Neural cell (in vitro differentiated cells): ENCODE measurements at regions not wholly inside any gene's neighbourhood (a gene's known extent, or its start where the extent isn't known, plus 50 kb on each side); places are given as distances from the start of the nearest gene placed in this dataset.

Experiments used
- H2AFZ ChIP-seq: fragments of 200-600, 300-800 bp; sonication (generic), shearing (Covaris generic); 2 replicates; pipeline ENCODE4 v1.6.0; 2014; ENCODE audit warnings: low read depth, mild to moderate bottlenecking, antibody characterized with exemption, low read length, moderate library complexity
- H3F3A ChIP-seq: fragments of 200-600 bp; shearing (Covaris generic); 2 replicates; pipeline ENCODE4 v1.6.1; 2016; ENCODE audit warnings: mild to moderate bottlenecking, moderate library complexity, mixed read lengths, antibody characterized with exemption, low read length; ENCODE audit not compliant: insufficient read depth, poor library complexity, severe bottlenecking
- H3K27ac ChIP-seq: fragments of 200-600, 300-800 bp; sonication (generic), shearing (Covaris generic); 2 replicates; pipeline ENCODE4 v1.5.1; 2014; ENCODE audit warnings: mild to moderate bottlenecking, low read length, moderate library complexity
- H3K27me3 ChIP-seq: fragments of 300-800, 200-600 bp; sonication (generic), shearing (Covaris generic); 2 replicates; pipeline ENCODE4 v1.6.0; 2014; ENCODE audit warnings: mild to moderate bottlenecking, low read depth, low read length, moderate library complexity; ENCODE audit not compliant: insufficient read depth
- H3K36me3 ChIP-seq: fragments of 300-800, 200-600 bp; sonication (generic), shearing (Covaris generic); 2 replicates; pipeline ENCODE4 v1.5.1; 2014; ENCODE audit warnings: mild to moderate bottlenecking, antibody characterized with exemption, low read length, moderate library complexity; ENCODE audit not compliant: insufficient read depth
- H3K4me2 ChIP-seq: fragments of 300-800, 200-600 bp; sonication (generic), shearing (Covaris generic); 2 replicates; pipeline ENCODE4 v1.6.0; 2014; ENCODE audit warnings: mild to moderate bottlenecking, low read length
- H3K4me3 ChIP-seq: fragments of 300-800, 200-600 bp; sonication (generic), shearing (Covaris generic); 2 replicates; pipeline ENCODE4 v1.5.1; 2014; ENCODE audit warnings: mild to moderate bottlenecking, low read length, moderate library complexity
- H3K79me2 ChIP-seq: fragments of 200-600 bp; shearing (Covaris generic); replicated peaks from 2 replicates; pipeline ENCODE4 v1.6.0; 2014; ENCODE audit warnings: mild to moderate bottlenecking, low read length, moderate library complexity; ENCODE audit not compliant: insufficient read depth
- H3K9ac ChIP-seq: fragments of 300-800, 200-600 bp; sonication (generic), shearing (Covaris generic); 2 replicates; pipeline ENCODE4 v1.6.1; 2016; ENCODE audit warnings: mild to moderate bottlenecking, low read length, mixed read lengths
- H3K9me2 ChIP-seq: fragments of 200-600 bp; shearing (Covaris generic); 2 replicates; pipeline ENCODE4 v1.6.1; 2016; ENCODE audit warnings: mild to moderate bottlenecking, low read length, mixed read lengths; ENCODE audit not compliant: insufficient read depth
- H3K9me3 ChIP-seq: fragments of 200-600, 300-800 bp; sonication (generic), shearing (Covaris generic); 2 replicates; pipeline ENCODE4 v1.6.1; 2016; ENCODE audit warnings: mild to moderate bottlenecking, mixed run types, low read length, moderate library complexity, mixed read lengths
- H4K20me1 ChIP-seq: fragments of 200-600 bp; shearing (Covaris generic); 2 replicates; pipeline ENCODE4 v1.6.1; 2016; ENCODE audit warnings: mild to moderate bottlenecking, mixed run types; ENCODE audit not compliant: insufficient read depth
- CTCF ChIP-seq: fragments of 450-650 bp; IDR thresholded peaks from 2 replicates; pipeline ENCODE4 v1.5.1; 2014; ENCODE audit warnings: antibody characterized with exemption, mild to moderate bottlenecking, moderate library complexity; ENCODE audit not compliant: poor library complexity, severe bottlenecking
- EP300 ChIP-seq: fragments of 450-650 bp; conservative IDR thresholded peaks from 2 replicates; pipeline ENCODE4 v1.6.1; 2014; ENCODE audit warnings: antibody characterized with exemption, mild to moderate bottlenecking, moderate library complexity; ENCODE audit not compliant: poor library complexity, severe bottlenecking
- EZH2 ChIP-seq: fragments of 200-600, 300-800 bp; shearing (Covaris generic), sonication (generic); IDR thresholded peaks from 2 replicates; pipeline ENCODE4 v1.6.1; 2014; ENCODE audit warnings: antibody characterized with exemption, low read length, borderline replicate concordance, mild to moderate bottlenecking; ENCODE audit not compliant: insufficient read depth, poor library complexity, severe bottlenecking
- MXI1 ChIP-seq: fragments of 450-650 bp; conservative IDR thresholded peaks from 2 replicates; pipeline ENCODE4 v1.6.1; 2014; ENCODE audit warnings: antibody characterized with exemption, mild to moderate bottlenecking; ENCODE audit not compliant: poor library complexity, severe bottlenecking
- POLR2AphosphoS5 ChIP-seq: IDR thresholded peaks from 2 replicates; pipeline ENCODE4 v1.6.1; 2012
- RAD21 ChIP-seq: fragments of 450-650 bp; conservative IDR thresholded peaks from 2 replicates; pipeline ENCODE4 v1.6.1; 2014; ENCODE audit warnings: antibody characterized with exemption, mild to moderate bottlenecking, moderate library complexity
- REST ChIP-seq: IDR thresholded peaks from 2 replicates; pipeline ENCODE4 v1.6.1; 2012; ENCODE audit warnings: borderline replicate concordance
- SMC3 ChIP-seq: fragments of 450-650 bp; conservative IDR thresholded peaks from 2 replicates; pipeline ENCODE4 v1.6.1; 2014; ENCODE audit warnings: antibody characterized with exemption, mild to moderate bottlenecking, moderate library complexity; ENCODE audit not compliant: poor library complexity
- TAF1 ChIP-seq: IDR thresholded peaks from 2 replicates; pipeline ENCODE4 v1.6.1; 2012; ENCODE audit warnings: low read depth

GRCh38 chr3:125654526-125654925, 59.2 kb upstream of the OSBPL11 start:
- H3K79me2 ChIP-seq: no peaks in the 10 kb centered on the region
- H3K27ac ChIP-seq: no peak overlapping the region
- H3K4me3 ChIP-seq: no peak overlapping the region

GRCh38 chr3:125662675-125663074, 67.4 kb upstream of the OSBPL11 start:
- Histone ChIP-seq H4K20me1 (no peaks in the 10 kb centered on the region), H3K4me3 (no peak overlapping the region), H3K27ac (no peak overlapping the region), H3K9ac (no peak overlapping the region), H3K4me2 (no peak overlapping the region), H3F3A (no peaks in the 10 kb centered on the region), H3K9me2 (no peaks in the 10 kb centered on the region), H2AFZ (no peak overlapping the region), H3K79me2 (no peaks in the 10 kb centered on the region), H3K9me3 (no peaks in the 10 kb centered on the region), H3K27me3 (no peaks in the 10 kb centered on the region), H3K36me3 (no peaks in the 10 kb centered on the region)
- TF ChIP-seq EZH2: no peak
- no peak for TF ChIP-seq CTCF
- TF ChIP-seq EP300: no peak
- no peak for TF ChIP-seq REST
- no peak for TF ChIP-seq RAD21
- no peak for TF ChIP-seq SMC3
- TF ChIP-seq POLR2AphosphoS5: no peak

More at GRCh38 chr3:125654526-125654925, 59.2 kb upstream of the OSBPL11 start:
- Histone ChIP-seq H4K20me1 (no peaks in the 10 kb centered on the region), H3K27me3 (no peaks in the 10 kb centered on the region), H3F3A (no peaks in the 10 kb centered on the region), H3K36me3 (no peaks in the 10 kb centered on the region), H3K9me3 (no peaks in the 10 kb centered on the region), H3K4me2 (no peak overlapping the region), H3K9me2 (no peaks in the 10 kb centered on the region), H3K9ac (no peak overlapping the region), H2AFZ (no peak overlapping the region)
- TF ChIP-seq CTCF (no peak), TAF1 (no peak), POLR2AphosphoS5 (no peak), EZH2 (no peak), MXI1 (no peak), SMC3 (no peak), RAD21 (no peak), REST (no peak), EP300 (no peak)
